Brain microvascular endothelial cell (primary cell): ENCODE measurements at regions not wholly inside any gene's neighbourhood (a gene's known extent, or its start where the extent isn't known, plus 50 kb on each side); places are given as distances from the start of the nearest gene placed in this dataset.
"Not testable (repeated sequence)": the region's sequence is repeated elsewhere in the genome, so short reads cannot be mapped to it uniquely, and the experiment has no call there.

Experiments used
- DNase-seq: peaks from one replicate; pipeline ENCODE4 v3.0.0-alpha.2; 2020
- H3K27ac ChIP-seq: fragments of 250-450 bp; sonication (Bioruptor Pico); 2 replicates; pipeline ENCODE4 v1.5.1; 2020; ENCODE audit warnings: mild to moderate bottlenecking, moderate library complexity
- H3K27me3 ChIP-seq: fragments of 250-450 bp; sonication (Bioruptor Pico); replicated peaks from 2 replicates; pipeline ENCODE4 v1.5.1; 2020; ENCODE audit warnings: mild to moderate bottlenecking
- H3K36me3 ChIP-seq: fragments of 250-450 bp; sonication (Bioruptor Pico); replicated peaks from 2 replicates; pipeline ENCODE4 v1.5.1; 2020; ENCODE audit warnings: mild to moderate bottlenecking
- H3K4me3 ChIP-seq: 2 replicates; pipeline ENCODE4 v1.5.1; 2011; ENCODE audit warnings: low read depth, mild to moderate bottlenecking, control low read depth, low read length, moderate library complexity
- in situ Hi-C: cut with HindIII; loops from 2 replicates; pipeline ENCODE4 v1.10.0; 2017; ENCODE audit warnings: low sequenced_read_pairs, low pct_ligation_motif_present
- TF ChIP-seq, protein P1 (sequence below): IDR thresholded peaks from 2 replicates; pipeline ENCODE4 v1.5.1; 2011; ENCODE audit warnings: low read depth, mild to moderate bottlenecking, moderate library complexity, low read length, control low read depth, inconsistent platforms; ENCODE audit errors: missing control alignments

DNA sequence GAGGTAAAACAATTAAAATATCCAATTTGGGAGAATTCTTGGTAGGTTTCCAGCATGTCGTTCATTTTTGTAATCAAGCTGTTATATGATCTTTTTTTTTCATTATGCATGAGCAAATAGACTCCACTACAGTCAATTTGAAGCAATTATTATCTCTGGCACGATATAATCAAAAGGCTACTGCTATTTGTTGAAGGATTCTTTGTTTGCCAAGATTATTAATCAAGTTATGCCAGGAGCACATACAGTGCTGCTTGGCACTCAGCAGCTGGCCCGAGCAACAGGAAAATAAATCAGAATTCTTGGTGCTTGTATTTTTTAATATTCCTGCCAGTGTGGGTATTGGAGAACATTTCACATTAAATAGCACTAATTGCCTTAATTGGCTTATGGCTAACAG, 279.5 kb downstream of the RND3 start:
- in situ Hi-C loops: no loop called here

DNA sequence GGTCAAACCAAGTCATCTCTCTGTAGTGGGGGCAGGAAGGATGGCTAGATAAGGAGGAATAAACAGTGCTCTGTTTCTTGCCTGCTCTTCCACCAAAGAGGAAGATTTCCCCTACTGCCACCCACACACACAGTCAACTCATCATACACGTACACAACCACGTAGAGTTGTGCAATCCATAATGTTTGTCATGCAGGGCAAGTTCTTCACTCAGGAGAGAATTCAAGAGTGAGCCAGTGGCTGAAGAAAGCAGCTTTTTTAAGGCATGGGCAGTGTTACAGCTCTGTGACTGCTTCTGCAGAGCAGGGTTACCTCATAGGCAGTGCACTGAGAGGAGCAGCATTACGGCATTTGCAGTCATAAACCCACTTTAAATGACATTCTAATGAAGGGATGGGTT, 283.0 kb downstream of the RND3 start:
- Histone ChIP-seq H3K27me3 (no peaks in the 10 kb centered on the region), H3K36me3 (no peaks in the 10 kb centered on the region), H3K4me3 (no peak overlapping the region), H3K27ac (no peak overlapping the region)
- in situ Hi-C loops: no loop called here
- TF ChIP-seq, protein P1, sequence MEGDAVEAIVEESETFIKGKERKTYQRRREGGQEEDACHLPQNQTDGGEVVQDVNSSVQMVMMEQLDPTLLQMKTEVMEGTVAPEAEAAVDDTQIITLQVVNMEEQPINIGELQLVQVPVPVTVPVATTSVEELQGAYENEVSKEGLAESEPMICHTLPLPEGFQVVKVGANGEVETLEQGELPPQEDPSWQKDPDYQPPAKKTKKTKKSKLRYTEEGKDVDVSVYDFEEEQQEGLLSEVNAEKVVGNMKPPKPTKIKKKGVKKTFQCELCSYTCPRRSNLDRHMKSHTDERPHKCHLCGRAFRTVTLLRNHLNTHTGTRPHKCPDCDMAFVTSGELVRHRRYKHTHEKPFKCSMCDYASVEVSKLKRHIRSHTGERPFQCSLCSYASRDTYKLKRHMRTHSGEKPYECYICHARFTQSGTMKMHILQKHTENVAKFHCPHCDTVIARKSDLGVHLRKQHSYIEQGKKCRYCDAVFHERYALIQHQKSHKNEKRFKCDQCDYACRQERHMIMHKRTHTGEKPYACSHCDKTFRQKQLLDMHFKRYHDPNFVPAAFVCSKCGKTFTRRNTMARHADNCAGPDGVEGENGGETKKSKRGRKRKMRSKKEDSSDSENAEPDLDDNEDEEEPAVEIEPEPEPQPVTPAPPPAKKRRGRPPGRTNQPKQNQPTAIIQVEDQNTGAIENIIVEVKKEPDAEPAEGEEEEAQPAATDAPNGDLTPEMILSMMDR: no peak
- peak; percentile 88 for DNase-seq

More for the DNA sequence above, 279.5 kb downstream of the RND3 start:
- no peak for DNase-seq
- Histone ChIP-seq H3K4me3 (no peak overlapping the region), H3K27ac (no peak overlapping the region), H3K27me3 (no peaks in the 10 kb centered on the region), H3K36me3 (no peaks in the 10 kb centered on the region)
- TF ChIP-seq, protein P1: no peak

DNA sequence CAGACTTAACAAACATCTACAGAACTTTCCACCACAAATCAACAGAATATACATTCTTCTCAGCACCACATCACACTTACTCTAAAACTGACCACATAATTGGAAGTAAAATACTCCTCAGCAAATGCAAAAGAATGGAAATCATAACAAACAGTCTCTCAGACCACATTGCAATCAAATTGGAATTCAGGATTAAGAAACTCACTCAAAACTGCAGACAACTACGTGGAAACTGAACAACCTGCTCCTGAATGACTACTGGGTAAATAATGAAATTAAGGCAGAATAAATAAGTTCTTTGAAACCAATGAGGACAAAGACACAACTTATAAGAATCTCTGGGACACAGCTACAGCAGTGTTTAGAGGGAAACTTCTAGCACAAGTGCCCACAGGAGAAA, 292.7 kb downstream of the RND3 start:
- H3K4me3 ChIP-seq, in situ Hi-C loops: not testable (repeated sequence)

DNA sequence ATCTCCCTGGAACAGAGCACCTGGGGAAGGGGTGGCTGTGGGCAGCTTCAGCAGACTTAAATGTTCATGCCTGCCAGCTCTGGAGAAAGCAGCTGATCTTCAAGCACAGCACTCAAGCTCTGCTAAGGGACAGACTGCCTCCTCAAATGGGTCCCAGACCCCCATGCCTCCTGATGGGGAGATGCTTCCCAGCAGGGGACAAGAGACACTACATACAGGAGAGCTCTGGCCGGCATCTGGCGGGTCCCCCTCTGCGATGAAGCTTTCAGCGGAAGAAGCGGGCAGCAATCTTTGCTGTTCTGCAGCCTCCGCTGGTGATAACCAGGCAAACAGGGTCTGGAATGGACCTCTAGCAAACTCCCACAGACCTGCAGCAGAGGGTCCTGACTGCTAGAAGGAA, 294.8 kb downstream of the RND3 start:
- in situ Hi-C loops: no loop called here
- TF ChIP-seq, protein P1: no peak
- DNase-seq: no peak
- Histone ChIP-seq H3K27me3 (no peaks in the 10 kb centered on the region), H3K4me3 (no peak overlapping the region), H3K27ac (no peak overlapping the region), H3K36me3 (no peaks in the 10 kb centered on the region)

More for the DNA sequence above, 292.7 kb downstream of the RND3 start:
- H3K27ac ChIP-seq, H3K27me3 ChIP-seq, H3K36me3 ChIP-seq, DNase-seq: not testable (repeated sequence)

DNA sequence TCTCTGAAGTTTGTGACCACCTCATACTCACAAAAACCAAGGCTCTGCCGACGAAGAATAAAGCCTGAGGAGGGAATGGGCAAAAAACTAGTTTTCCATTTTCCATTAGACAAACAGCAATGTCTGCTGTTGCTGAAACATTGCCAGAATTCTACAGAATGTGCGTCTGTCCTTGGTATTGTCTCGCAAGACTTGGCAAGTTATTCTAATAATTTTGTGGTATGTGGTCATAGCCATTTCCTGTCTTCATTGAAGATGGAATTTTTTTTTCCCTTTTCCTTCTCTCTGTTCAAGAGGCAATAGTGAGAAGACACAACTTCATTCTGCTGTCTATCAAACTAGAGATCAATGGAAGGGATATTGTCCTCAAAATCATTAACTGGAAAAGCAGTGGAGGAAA, 296.1 kb downstream of the RND3 start:
- Histone ChIP-seq H3K4me3 (no peak overlapping the region), H3K36me3 (no peaks in the 10 kb centered on the region), H3K27me3 (no peaks in the 10 kb centered on the region), H3K27ac (no peak overlapping the region)
- DNase-seq: peak; percentile 69
- in situ Hi-C loops: no loop called here
- TF ChIP-seq, protein P1: no peak

DNA sequence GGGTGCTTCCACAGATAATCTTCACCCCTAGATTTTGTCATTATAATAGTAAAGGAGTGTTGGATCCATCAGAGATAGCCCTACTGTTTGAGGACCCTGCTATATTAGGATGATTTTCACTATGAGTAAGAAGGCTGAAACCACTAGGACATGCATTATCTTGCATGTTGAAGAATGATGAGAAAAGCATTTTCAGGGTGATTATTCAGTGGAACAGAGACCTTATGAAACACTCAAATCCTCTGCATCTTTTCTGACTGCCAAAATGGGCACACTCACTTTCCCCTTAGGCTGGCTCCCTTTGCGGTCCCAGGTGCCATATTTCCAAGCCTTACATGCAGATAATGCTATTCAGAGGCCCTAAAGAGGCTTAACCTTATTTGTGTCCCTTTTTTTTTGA, 296.9 kb downstream of the RND3 start:
- Histone ChIP-seq H3K27me3 (no peaks in the 10 kb centered on the region), H3K36me3 (no peaks in the 10 kb centered on the region), H3K27ac (no peak overlapping the region), H3K4me3 (no peak overlapping the region)
- in situ Hi-C loops: no loop called here
- TF ChIP-seq, protein P1: no peak
- no peak for DNase-seq

DNA sequence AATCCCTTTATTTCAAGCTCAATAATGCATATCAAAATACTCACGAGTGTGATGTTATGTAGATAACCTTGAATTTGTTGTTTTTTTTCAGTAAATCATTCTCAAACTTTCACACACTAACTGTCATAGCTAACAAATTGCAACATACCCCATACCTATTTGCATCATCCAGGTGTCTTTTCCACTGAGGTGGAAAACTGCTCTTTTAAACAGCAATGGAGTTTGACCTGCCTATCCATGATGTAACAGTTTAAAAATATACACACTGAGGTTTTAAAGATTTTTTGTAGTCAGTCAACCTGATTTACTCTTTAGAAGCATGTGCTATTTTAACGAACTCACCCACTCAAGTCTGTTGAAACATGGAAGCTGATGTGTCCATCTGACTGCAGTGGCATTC, 298.7 kb downstream of the RND3 start:
- Histone ChIP-seq H3K27me3 (no peaks in the 10 kb centered on the region), H3K36me3 (no peaks in the 10 kb centered on the region), H3K4me3 (no peak overlapping the region), H3K27ac (no peak overlapping the region)
- DNase-seq: no peak
- in situ Hi-C loops: no loop called here
- TF ChIP-seq, protein P1: no peak
